ENCODE measurements at regions not wholly inside any gene's neighbourhood (a gene's known extent, or its start where the extent isn't known, plus 50 kb on each side); places are given as distances from the start of the nearest gene placed in this dataset.

DNA sequence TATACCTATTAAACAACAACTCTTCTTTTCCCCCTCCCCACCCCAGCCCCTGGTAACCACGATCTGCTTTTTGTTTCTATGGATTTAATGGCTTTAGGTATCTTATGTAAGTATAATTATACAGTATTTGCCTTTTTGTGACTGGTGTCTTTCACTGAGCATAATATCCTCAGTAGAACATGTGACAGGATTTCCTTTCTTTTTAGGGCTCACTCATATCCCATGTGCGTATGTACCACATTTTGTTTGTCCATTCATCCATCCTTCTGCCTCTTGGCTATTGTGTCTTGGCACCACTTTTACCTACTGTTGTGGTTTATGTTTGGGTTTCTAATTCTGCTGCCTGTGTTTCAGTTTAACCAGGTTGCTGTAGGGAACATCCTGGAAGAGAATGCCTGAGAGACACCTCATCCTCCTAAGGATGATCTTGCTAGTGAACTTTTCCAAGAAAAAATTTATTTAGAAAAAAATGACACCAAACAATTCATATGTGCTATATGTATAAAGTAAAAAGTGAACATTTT is 77.6 kb upstream of the SESN3 start:
- H3K27ac Mint-ChIP-seq: no peak overlapping the region
- peaks cover 9% of the 10 kb centered on the region for H3K36me3 Mint-ChIP-seq

DNA sequence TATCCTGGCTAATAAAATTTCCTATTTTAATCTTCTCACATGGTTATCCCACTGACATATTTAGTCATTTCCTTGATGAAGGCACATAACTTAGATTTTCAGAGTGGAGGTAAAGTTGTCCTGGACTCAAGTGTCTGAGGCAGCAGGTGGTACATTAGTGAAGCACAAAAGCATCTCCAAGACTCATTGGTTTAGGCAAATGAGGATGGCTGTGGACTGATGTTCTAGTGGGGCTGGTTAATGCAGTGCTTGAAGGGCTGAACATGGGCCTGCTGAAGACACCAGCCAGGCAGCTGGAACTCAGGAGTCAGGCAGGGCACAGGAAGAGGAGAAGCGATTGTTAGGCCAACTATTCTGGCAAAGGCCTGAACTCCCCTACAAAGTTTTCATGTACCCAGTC is 76.3 kb upstream of the SESN3 start:
- Mint-ChIP-seq H3K4me3 (no peak overlapping the region), H3K9me3 (peaks cover 25% of the 10 kb centered on the region), H3K4me1 (peaks cover 21% of the 10 kb centered on the region), H3K27me3 (ENCODE audit: low read depth) (peaks cover 5% of the 10 kb centered on the region; the same call in 1 of the 2 replicates), H3K36me3 (peaks cover 9% of the 10 kb centered on the region), H3K27ac (no peak overlapping the region)
- ChIA-PET CTCF (no interaction called here), POLR2A (no interaction called here)
- TF ChIP-seq PRRX2 (CRISPR knock-in tag; IDR thresholded peaks at IDR 0.05) (no peak), ZNF121 (CRISPR knock-in tag; IDR thresholded peaks at IDR 0.05) (no peak)
- TF ChIP-seq, protein P1, sequence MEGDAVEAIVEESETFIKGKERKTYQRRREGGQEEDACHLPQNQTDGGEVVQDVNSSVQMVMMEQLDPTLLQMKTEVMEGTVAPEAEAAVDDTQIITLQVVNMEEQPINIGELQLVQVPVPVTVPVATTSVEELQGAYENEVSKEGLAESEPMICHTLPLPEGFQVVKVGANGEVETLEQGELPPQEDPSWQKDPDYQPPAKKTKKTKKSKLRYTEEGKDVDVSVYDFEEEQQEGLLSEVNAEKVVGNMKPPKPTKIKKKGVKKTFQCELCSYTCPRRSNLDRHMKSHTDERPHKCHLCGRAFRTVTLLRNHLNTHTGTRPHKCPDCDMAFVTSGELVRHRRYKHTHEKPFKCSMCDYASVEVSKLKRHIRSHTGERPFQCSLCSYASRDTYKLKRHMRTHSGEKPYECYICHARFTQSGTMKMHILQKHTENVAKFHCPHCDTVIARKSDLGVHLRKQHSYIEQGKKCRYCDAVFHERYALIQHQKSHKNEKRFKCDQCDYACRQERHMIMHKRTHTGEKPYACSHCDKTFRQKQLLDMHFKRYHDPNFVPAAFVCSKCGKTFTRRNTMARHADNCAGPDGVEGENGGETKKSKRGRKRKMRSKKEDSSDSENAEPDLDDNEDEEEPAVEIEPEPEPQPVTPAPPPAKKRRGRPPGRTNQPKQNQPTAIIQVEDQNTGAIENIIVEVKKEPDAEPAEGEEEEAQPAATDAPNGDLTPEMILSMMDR (IDR thresholded peaks at IDR 0.05): no peak
- TF ChIP-seq, protein P2, sequence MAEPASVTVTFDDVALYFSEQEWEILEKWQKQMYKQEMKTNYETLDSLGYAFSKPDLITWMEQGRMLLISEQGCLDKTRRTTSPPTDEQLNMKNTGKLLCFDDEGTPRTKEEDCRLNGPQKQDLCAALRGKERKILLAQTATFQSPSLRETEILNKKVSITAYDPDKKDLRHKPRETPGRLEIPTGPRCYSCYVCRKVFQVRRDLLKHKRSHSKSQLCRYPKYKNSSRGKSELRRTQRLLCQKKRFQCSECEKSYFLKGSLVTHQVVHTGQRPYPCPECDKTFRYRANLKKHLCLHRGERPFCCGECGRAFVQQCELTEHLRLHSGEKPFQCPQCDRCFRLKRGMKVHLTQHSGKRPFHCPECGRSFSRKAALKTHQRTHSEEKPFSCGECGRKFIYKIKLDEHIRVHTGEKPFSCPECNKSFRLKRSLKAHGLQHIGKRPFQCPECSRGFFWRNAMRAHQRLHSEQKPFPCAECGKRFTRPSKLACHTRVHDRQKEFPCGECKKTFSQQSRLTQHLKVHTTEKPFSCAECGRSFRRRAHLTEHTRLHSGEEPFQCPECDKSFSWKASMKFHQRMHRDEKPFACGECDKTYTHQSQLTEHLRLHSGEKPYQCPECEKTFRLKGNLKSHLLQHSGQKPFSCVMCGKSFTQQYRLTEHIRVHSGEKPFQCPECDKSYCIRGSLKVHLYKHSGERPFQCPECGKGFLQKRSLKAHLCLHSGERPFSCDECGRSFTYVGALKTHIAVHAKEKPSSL (CRISPR knock-in tag; conservative IDR thresholded peaks at IDR 0.05): no peak
- ATAC-seq (no peak), DNase-seq (ENCODE audit: low spot score) (no peak)

More for the DNA sequence above, 77.6 kb upstream of the SESN3 start:
- H3K9me3 Mint-ChIP-seq: peaks cover 25% of the 10 kb centered on the region
- no peak overlapping the region for H3K4me3 Mint-ChIP-seq
- ChIA-PET POLR2A (no interaction called here), CTCF (no interaction called here)
- peaks cover 10% of the 10 kb centered on the region for H3K4me1 Mint-ChIP-seq
- no peak for DNase-seq (ENCODE audit: low spot score)
- H3K27me3 Mint-ChIP-seq (ENCODE audit: low read depth): peaks cover 5% of the 10 kb centered on the region; the same call in 1 of the 2 replicates
- no peak for TF ChIP-seq SP1 (CRISPR knock-in tag; conservative IDR thresholded peaks at IDR 0.05)
- no peak for TF ChIP-seq TEAD4 (CRISPR knock-in tag; IDR thresholded peaks at IDR 0.05)
- ATAC-seq: no peak

DNA sequence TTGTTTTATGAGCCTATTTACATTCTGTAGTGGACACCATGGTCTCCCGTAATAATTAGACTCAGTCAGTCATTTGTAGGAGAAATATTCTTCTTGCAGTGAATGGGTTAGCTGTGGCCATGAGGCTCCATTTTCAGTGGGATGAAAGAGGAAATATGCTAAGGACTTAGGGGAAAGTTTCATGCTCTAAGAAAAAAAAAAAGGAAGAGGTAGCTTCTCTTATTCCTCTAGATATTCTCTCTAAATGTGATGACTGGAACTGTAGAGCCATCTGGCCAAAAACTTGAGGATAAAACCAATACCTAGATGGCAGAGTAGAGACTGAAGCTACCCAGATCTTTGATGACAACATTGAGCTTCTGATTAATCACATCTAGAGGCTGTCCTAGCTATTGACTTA is 75.8 kb upstream of the SESN3 start:
- H3K4me1 Mint-ChIP-seq: peaks cover 25% of the 10 kb centered on the region
- ChIA-PET POLR2A (no interaction called here), CTCF (interaction anchor here (0.6 to 1.2 kb wide), 4 partner anchors 12 to 152 kb away, joined by 3 to 4 read pairs (median 4); no protein-coding TSS in a partner anchor)
- no peak for DNase-seq (ENCODE audit: low spot score)
- H3K9me3 Mint-ChIP-seq: peaks cover 25% of the 10 kb centered on the region
- H3K36me3 Mint-ChIP-seq: peaks cover 9% of the 10 kb centered on the region
- ATAC-seq: no peak
- peaks cover 5% of the 10 kb centered on the region; the same call in 1 of the 2 replicates for H3K27me3 Mint-ChIP-seq (ENCODE audit: low read depth)
- H3K27ac Mint-ChIP-seq: no peak overlapping the region
- no peak overlapping the region for H3K4me3 Mint-ChIP-seq
- TF ChIP-seq GABPB1 (CRISPR knock-in tag; IDR thresholded peaks at IDR 0.05): no peak
- TF ChIP-seq, protein P3, sequence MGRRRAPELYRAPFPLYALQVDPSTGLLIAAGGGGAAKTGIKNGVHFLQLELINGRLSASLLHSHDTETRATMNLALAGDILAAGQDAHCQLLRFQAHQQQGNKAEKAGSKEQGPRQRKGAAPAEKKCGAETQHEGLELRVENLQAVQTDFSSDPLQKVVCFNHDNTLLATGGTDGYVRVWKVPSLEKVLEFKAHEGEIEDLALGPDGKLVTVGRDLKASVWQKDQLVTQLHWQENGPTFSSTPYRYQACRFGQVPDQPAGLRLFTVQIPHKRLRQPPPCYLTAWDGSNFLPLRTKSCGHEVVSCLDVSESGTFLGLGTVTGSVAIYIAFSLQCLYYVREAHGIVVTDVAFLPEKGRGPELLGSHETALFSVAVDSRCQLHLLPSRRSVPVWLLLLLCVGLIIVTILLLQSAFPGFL (CRISPR knock-in tag; IDR thresholded peaks at IDR 0.05; ENCODE audit: borderline replicate concordance): no peak
- no peak for TF ChIP-seq NFATC4 (CRISPR knock-in tag; IDR thresholded peaks at IDR 0.05)
- no peak for TF ChIP-seq NFYB (CRISPR knock-in tag; conservative IDR thresholded peaks at IDR 0.05; ENCODE audit: low read depth)
- TF ChIP-seq, protein P4, sequence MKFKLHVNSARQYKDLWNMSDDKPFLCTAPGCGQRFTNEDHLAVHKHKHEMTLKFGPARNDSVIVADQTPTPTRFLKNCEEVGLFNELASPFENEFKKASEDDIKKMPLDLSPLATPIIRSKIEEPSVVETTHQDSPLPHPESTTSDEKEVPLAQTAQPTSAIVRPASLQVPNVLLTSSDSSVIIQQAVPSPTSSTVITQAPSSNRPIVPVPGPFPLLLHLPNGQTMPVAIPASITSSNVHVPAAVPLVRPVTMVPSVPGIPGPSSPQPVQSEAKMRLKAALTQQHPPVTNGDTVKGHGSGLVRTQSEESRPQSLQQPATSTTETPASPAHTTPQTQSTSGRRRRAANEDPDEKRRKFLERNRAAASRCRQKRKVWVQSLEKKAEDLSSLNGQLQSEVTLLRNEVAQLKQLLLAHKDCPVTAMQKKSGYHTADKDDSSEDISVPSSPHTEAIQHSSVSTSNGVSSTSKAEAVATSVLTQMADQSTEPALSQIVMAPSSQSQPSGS (CRISPR knock-in tag; IDR thresholded peaks at IDR 0.05; ENCODE audit: borderline replicate concordance, low read depth): no peak
- TF ChIP-seq ZNF671 (CRISPR knock-in tag; IDR thresholded peaks at IDR 0.05): no peak
- TF ChIP-seq, protein P5, sequence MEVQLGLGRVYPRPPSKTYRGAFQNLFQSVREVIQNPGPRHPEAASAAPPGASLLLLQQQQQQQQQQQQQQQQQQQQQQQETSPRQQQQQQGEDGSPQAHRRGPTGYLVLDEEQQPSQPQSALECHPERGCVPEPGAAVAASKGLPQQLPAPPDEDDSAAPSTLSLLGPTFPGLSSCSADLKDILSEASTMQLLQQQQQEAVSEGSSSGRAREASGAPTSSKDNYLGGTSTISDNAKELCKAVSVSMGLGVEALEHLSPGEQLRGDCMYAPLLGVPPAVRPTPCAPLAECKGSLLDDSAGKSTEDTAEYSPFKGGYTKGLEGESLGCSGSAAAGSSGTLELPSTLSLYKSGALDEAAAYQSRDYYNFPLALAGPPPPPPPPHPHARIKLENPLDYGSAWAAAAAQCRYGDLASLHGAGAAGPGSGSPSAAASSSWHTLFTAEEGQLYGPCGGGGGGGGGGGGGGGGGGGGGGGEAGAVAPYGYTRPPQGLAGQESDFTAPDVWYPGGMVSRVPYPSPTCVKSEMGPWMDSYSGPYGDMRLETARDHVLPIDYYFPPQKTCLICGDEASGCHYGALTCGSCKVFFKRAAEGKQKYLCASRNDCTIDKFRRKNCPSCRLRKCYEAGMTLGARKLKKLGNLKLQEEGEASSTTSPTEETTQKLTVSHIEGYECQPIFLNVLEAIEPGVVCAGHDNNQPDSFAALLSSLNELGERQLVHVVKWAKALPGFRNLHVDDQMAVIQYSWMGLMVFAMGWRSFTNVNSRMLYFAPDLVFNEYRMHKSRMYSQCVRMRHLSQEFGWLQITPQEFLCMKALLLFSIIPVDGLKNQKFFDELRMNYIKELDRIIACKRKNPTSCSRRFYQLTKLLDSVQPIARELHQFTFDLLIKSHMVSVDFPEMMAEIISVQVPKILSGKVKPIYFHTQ (CRISPR knock-in tag; IDR thresholded peaks at IDR 0.05): no peak
- no peak for TF ChIP-seq JAZF1 (CRISPR knock-in tag; IDR thresholded peaks at IDR 0.05)
- no peak for TF ChIP-seq ZNF263 (CRISPR knock-in tag; IDR thresholded peaks at IDR 0.05; ENCODE audit: low read depth)
- no peak for TF ChIP-seq MYBL2 (CRISPR knock-in tag; IDR thresholded peaks at IDR 0.05)
- TF ChIP-seq KAT7 (CRISPR knock-in tag; IDR thresholded peaks at IDR 0.05; ENCODE audit: borderline replicate concordance): no peak
- no peak for TF ChIP-seq RELA (CRISPR knock-in tag; IDR thresholded peaks at IDR 0.05; ENCODE audit: borderline replicate concordance)
- no peak for TF ChIP-seq HMGA2 (CRISPR knock-in tag; IDR thresholded peaks at IDR 0.05)
- TF ChIP-seq, protein P6, sequence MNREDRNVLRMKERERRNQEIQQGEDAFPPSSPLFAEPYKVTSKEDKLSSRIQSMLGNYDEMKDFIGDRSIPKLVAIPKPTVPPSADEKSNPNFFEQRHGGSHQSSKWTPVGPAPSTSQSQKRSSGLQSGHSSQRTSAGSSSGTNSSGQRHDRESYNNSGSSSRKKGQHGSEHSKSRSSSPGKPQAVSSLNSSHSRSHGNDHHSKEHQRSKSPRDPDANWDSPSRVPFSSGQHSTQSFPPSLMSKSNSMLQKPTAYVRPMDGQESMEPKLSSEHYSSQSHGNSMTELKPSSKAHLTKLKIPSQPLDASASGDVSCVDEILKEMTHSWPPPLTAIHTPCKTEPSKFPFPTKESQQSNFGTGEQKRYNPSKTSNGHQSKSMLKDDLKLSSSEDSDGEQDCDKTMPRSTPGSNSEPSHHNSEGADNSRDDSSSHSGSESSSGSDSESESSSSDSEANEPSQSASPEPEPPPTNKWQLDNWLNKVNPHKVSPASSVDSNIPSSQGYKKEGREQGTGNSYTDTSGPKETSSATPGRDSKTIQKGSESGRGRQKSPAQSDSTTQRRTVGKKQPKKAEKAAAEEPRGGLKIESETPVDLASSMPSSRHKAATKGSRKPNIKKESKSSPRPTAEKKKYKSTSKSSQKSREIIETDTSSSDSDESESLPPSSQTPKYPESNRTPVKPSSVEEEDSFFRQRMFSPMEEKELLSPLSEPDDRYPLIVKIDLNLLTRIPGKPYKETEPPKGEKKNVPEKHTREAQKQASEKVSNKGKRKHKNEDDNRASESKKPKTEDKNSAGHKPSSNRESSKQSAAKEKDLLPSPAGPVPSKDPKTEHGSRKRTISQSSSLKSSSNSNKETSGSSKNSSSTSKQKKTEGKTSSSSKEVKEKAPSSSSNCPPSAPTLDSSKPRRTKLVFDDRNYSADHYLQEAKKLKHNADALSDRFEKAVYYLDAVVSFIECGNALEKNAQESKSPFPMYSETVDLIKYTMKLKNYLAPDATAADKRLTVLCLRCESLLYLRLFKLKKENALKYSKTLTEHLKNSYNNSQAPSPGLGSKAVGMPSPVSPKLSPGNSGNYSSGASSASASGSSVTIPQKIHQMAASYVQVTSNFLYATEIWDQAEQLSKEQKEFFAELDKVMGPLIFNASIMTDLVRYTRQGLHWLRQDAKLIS (CRISPR knock-in tag; IDR thresholded peaks at IDR 0.05; ENCODE audit: borderline replicate concordance): no peak

All from WTC11 (cell line).